ENCODE measurements at regions not wholly inside any gene's neighbourhood (a gene's known extent, or its start where the extent isn't known, plus 50 kb on each side); places are given as distances from the start of the nearest gene placed in this dataset.

DNA sequence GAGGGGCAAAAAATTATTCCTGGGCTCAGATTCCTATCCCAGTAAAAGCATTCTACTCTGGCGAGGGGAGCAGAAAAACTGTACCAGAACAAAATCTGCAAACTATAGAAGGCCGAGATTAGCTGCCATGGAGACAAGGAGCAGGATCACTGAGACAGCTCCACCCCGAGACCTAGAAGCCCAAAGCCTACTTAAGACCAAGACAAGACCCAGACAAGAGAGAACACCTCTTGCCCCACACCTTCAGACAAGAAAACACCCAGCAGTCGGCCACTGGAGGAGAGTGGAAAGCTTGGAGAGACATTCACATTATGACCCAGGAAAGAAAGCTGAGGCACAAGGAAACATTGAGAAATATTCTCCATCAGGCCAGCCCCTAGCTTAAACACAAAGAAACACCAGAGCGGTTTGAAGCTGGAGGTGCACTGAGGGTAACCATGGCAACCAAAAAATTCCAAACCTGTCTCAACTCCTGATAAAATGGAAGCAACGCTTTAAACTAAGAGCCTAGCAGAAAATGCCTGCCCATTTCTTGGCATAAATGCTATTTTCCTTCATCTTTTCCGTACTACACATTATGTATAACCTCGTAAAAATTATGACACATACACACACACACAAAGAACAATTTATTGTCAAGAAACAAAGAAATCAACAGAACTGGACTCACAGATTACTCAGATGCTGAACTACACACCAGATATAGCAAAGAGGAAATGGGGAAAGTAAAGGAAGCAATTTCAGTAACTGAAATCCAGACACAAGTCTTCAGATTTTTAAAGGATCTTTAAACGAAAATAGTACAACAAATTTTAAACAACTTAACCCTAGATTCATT, 53.8 kb upstream of the FTMT start:
- H3K27me3 ChIP-seq (ENCODE audit: insufficient read depth, low read length): no peaks in the 10 kb centered on the region
- ChIA-PET RAD21 (ENCODE audit: low non-redundant PET in 1 of 2, low total read pairs in 2 of 2, uncharacterized antibody in 2 of 2, unreplicated experiment in 2 of 2) (no interaction called here), CTCF (no interaction called here), POLR2A (no interaction called here)
- H3K27ac ChIP-seq (ENCODE audit: low read depth, low read length): no peak overlapping the region
- DNase-seq (ENCODE audit: low read depth, low spot score): no peak
- no peaks in the 10 kb centered on the region for H3K79me2 ChIP-seq (ENCODE audit: insufficient read depth, low read length)
- H3K4me2 ChIP-seq (ENCODE audit: low read length): no peak overlapping the region
- no peak overlapping the region for H3K9ac ChIP-seq (ENCODE audit: low read length)
- H3K4me1 ChIP-seq (ENCODE audit: control insufficient read depth in 1 of 2, insufficient read depth in 2 of 2, low read length in 2 of 2): no peaks in the 10 kb centered on the region
- intact Hi-C loops (cut with micrococcal nuclease): no loop called here
- no peak for ATAC-seq
- H4K20me1 ChIP-seq (ENCODE audit: insufficient read depth): no peaks in the 10 kb centered on the region
- no peaks in the 10 kb centered on the region for H3K9me2 ChIP-seq (ENCODE audit: insufficient read depth)
- H3K9me3 ChIP-seq (ENCODE audit: control insufficient read depth in 1 of 2, insufficient read depth in 1 of 2, low read depth in 1 of 2, low read length in 2 of 2): no peaks in the 10 kb centered on the region
- no peak for TF ChIP-seq ZNF274 (IDR thresholded peaks at IDR 0.05; ENCODE audit: low read depth, low read length)
- TF ChIP-seq REST (IDR thresholded peaks at IDR 0.05; ENCODE audit: low read depth): no peak
- no peak for TF ChIP-seq EZH2phosphoT487 (IDR thresholded peaks at IDR 0.05; ENCODE audit: borderline replicate concordance)
- no peak for TF ChIP-seq ZFX (IDR thresholded peaks at IDR 0.05)
- no peak for TF ChIP-seq CBX3 (IDR thresholded peaks at IDR 0.05; ENCODE audit: low read depth)
- no TSS peak for BruUV-seq (replicated peaks)
- no peak overlapping the region for H2AFZ ChIP-seq (ENCODE audit: low read depth, low read length, poor library complexity, severe bottlenecking)
- H3K4me3 ChIP-seq (replicated peaks in 1 of 2; ENCODE audit: low read depth in 1 of 2, low read length in 2 of 2): no peak overlapping the region
- H3K36me3 ChIP-seq (ENCODE audit: control insufficient read depth in 1 of 2, insufficient read depth in 2 of 2, low read length in 2 of 2): no peaks in the 10 kb centered on the region

All from HCT116 (cell line).